Smooth muscle cell (in vitro differentiated cells): ENCODE measurements at regions not wholly inside any gene's neighbourhood (a gene's known extent, or its start where the extent isn't known, plus 50 kb on each side); places are given as distances from the start of the nearest gene placed in this dataset.

ENCODE experiments used
- DNase-seq: peaks from one replicate; lab custom pipeline; 2025; ENCODE audit not compliant: unreplicated experiment; lab: John Stamatoyannopoulos, UW
- H2AFZ ChIP-seq: fragments of 200-600 bp; sonication (generic); 2 replicates; pipeline ENCODE4 v1.6.0; 2016; ENCODE audit warnings: antibody characterized with exemption, low read depth, mild to moderate bottlenecking
- H3F3A ChIP-seq: fragments of 200-600 bp; sonication (generic); 2 replicates; pipeline ENCODE4 v1.6.0; 2017; ENCODE audit warnings: antibody characterized with exemption, low read depth
- H3K27ac ChIP-seq: fragments of 200-600 bp; sonication (generic); 2 replicates; pipeline ENCODE4 v1.5.1; 2016; ENCODE audit warnings: low read depth, mild to moderate bottlenecking
- H3K27me3 ChIP-seq: fragments of 200-600 bp; sonication (generic); 2 replicates; pipeline ENCODE4 v1.6.1; 2016; ENCODE audit warnings: low read depth, mild to moderate bottlenecking
- H3K36me3 ChIP-seq: fragments of 200-600 bp; sonication (generic); 2 replicates; pipeline ENCODE4 v1.5.1; 2016; ENCODE audit warnings: low read depth
- H3K4me1 ChIP-seq: fragments of 200-600 bp; sonication (generic); 2 replicates; pipeline ENCODE4 v1.5.1; 2016; ENCODE audit warnings: low read depth
- H3K4me2 ChIP-seq: fragments of 200-600 bp; sonication (generic); 2 replicates; pipeline ENCODE4 v1.6.0; 2016; ENCODE audit warnings: mild to moderate bottlenecking
- H3K4me3 ChIP-seq: fragments of 200-600 bp; sonication (generic); 2 replicates; pipeline ENCODE4 v1.5.1; 2016; ENCODE audit warnings: mild to moderate bottlenecking
- H3K79me2 ChIP-seq: fragments of 200-600 bp; sonication (generic); 2 replicates; pipeline ENCODE4 v1.6.0; 2016; ENCODE audit warnings: low read depth, mild to moderate bottlenecking
- H3K9ac ChIP-seq: fragments of 200-600 bp; sonication (generic); 2 replicates; pipeline ENCODE4 v1.6.0; 2016; ENCODE audit warnings: low read depth
- H3K9me3 ChIP-seq: fragments of 200-600 bp; sonication (generic); replicated peaks from 2 replicates; pipeline ENCODE4 v1.5.1; 2016; ENCODE audit warnings: low read depth
- H4K20me1 ChIP-seq: fragments of 200-600 bp; sonication (generic); 2 replicates; pipeline ENCODE4 v1.6.0; 2016; ENCODE audit warnings: low read depth
- WGBS: methylation state at CpG from one replicate; pipeline ENCODE4 v1.1.7; 2016; ENCODE audit warnings: low lambda C conversion rate; 5-methylcytosine and 5-hydroxymethylcytosine counted together
- TF ChIP-seq, protein P1 (sequence below): fragments of 200-600 bp; sonication (generic); IDR thresholded peaks from 2 replicates; pipeline ENCODE4 v1.5.1; 2017; ENCODE audit warnings: borderline replicate concordance, mild to moderate bottlenecking, antibody characterized with exemption; ENCODE audit not compliant: insufficient read depth, poor library complexity, severe bottlenecking

DNA sequence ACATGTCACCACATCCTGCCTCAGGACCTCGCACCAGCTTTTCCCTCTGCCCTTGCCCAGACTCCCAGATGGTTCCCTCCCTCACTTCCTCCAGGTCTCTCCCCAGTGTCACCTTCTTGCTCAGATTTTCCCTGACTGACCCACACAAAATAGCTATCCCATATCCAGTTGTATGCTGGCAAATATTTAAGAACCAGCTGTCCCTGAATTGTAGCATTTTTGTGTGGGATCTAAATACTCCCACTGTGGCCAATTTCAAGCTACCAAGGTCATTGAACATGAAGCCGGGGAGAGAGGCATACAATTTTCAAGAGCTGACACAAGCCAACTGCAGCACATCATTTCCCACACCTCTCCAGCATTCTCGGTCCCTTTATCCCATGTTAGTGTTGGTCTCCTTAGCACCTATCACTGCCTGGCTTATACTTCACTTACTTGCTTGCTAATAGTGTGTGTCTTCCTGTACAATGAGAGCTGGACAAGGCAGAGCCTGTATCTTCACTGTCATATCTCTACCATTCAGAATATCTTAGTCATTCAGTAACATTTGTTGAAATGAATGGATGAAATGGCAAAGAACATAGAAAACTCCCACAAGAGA is 101.3 kb upstream of the CTNNB1 start:
- H3K4me1 ChIP-seq, result no peaks in the 10 kb centered on the region
- no peaks in the 10 kb centered on the region for H4K20me1 ChIP-seq
- no peaks in the 10 kb centered on the region for H3K36me3 ChIP-seq

DNA sequence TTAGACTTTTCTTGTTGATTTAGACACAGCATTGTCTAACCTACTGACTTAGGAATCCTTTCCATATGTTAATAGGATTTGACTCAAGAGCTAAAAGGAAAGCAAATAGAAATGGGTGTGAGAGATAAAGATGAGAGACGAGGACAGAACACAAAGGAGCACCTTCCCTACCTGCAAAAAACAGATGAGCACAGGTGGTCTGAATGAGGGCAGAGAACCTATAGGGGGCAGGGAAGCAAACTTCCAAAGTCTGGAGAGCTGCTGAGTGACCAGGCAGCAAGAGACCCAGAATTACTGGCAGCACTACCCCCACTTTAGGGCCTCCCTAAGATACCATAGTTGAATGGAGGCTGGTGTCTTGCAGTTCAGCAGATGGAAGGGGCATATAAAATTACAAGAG is 98.1 kb upstream of the CTNNB1 start:
- H3K79me2 ChIP-seq, result no peaks in the 10 kb centered on the region
- H2AFZ ChIP-seq, result no peak overlapping the region
- no peaks in the 10 kb centered on the region for H4K20me1 ChIP-seq
- H3K4me2 ChIP-seq, result no peak overlapping the region
- H3F3A ChIP-seq, result no peaks in the 10 kb centered on the region
- no peaks in the 10 kb centered on the region for H3K27me3 ChIP-seq
- H3K4me3 ChIP-seq, result no peak overlapping the region
- no peak overlapping the region for H3K9ac ChIP-seq
- no peaks in the 10 kb centered on the region for H3K9me3 ChIP-seq
- H3K27ac ChIP-seq, result peak overlapping the region; percentile 42
- no peak for DNase-seq
- TF ChIP-seq, protein P1, sequence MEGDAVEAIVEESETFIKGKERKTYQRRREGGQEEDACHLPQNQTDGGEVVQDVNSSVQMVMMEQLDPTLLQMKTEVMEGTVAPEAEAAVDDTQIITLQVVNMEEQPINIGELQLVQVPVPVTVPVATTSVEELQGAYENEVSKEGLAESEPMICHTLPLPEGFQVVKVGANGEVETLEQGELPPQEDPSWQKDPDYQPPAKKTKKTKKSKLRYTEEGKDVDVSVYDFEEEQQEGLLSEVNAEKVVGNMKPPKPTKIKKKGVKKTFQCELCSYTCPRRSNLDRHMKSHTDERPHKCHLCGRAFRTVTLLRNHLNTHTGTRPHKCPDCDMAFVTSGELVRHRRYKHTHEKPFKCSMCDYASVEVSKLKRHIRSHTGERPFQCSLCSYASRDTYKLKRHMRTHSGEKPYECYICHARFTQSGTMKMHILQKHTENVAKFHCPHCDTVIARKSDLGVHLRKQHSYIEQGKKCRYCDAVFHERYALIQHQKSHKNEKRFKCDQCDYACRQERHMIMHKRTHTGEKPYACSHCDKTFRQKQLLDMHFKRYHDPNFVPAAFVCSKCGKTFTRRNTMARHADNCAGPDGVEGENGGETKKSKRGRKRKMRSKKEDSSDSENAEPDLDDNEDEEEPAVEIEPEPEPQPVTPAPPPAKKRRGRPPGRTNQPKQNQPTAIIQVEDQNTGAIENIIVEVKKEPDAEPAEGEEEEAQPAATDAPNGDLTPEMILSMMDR, result no peak
- H3K4me1 ChIP-seq, result no peaks in the 10 kb centered on the region
- no peaks in the 10 kb centered on the region for H3K36me3 ChIP-seq
- WGBS, result 100% methylated on average over 1 of the region's 1 CpG

More for the DNA sequence above, 101.3 kb upstream of the CTNNB1 start:
- H3K9me3 ChIP-seq, result no peaks in the 10 kb centered on the region
- no peak overlapping the region for H2AFZ ChIP-seq
- TF ChIP-seq, protein P1, result no peak
- H3K79me2 ChIP-seq, result no peaks in the 10 kb centered on the region
- no peaks in the 10 kb centered on the region for H3K27me3 ChIP-seq
- DNase-seq, result no peak
- no peak overlapping the region for H3K4me3 ChIP-seq
- no peaks in the 10 kb centered on the region for H3F3A ChIP-seq
- no peak overlapping the region for H3K4me2 ChIP-seq
- H3K9ac ChIP-seq, result no peak overlapping the region
- WGBS, result 81% methylated on average over 3 of the region's 3 CpGs
- no peak overlapping the region for H3K27ac ChIP-seq

- H3K27ac ChIP-seq, result peak overlapping the region; percentile 42
- no peaks in the 10 kb centered on the region for H3K9me3 ChIP-seq
Observed at GRCh38 chr3:41102053-41102556, 97.2 kb upstream of the CTNNB1 start.

More at GRCh38 chr3:41102053-41102556, 97.2 kb upstream of the CTNNB1 start:
- no peaks in the 10 kb centered on the region for H3K79me2 ChIP-seq
- no peaks in the 10 kb centered on the region for H4K20me1 ChIP-seq
- WGBS, result 66% methylated on average over 5 of the region's 5 CpGs
- no peak overlapping the region for H3K9ac ChIP-seq
- TF ChIP-seq, protein P1, result no peak
- H3K4me1 ChIP-seq, result no peaks in the 10 kb centered on the region
- H3K4me3 ChIP-seq, result no peak overlapping the region
- no peak for DNase-seq
- H3K27me3 ChIP-seq, result no peaks in the 10 kb centered on the region
- no peaks in the 10 kb centered on the region for H3F3A ChIP-seq
- H3K4me2 ChIP-seq, result no peak overlapping the region
- no peak overlapping the region for H2AFZ ChIP-seq
- no peaks in the 10 kb centered on the region for H3K36me3 ChIP-seq
